OCI-LY3 (cell line): ENCODE measurements at regions not wholly inside any gene's neighbourhood (a gene's known extent, or its start where the extent isn't known, plus 50 kb on each side); places are given as distances from the start of the nearest gene placed in this dataset.

Experiments
- CTCF ChIP-seq: fragments of 200-600, 300-600 bp; sonication (generic); IDR thresholded peaks from 2 replicates; pipeline ENCODE4 v1.5.1; 2014; ENCODE audit warnings: antibody characterized with exemption, low read length, low read depth
- EZH2phosphoT487 ChIP-seq: fragments of 200-600 bp; shearing (Covaris generic); IDR thresholded peaks from 2 replicates; pipeline ENCODE4 v1.6.1; 2018; ENCODE audit warnings: antibody characterized with exemption, mixed run types, low read depth

- TF ChIP-seq CTCF, result no peak
- TF ChIP-seq EZH2phosphoT487, result no peak
These were observed 74.3 kb upstream of the CLNK start for GRCh38 chr4:10758906-10759305.
